ENCODE measurements at regions not wholly inside any gene's neighbourhood (a gene's known extent, or its start where the extent isn't known, plus 50 kb on each side); places are given as distances from the start of the nearest gene placed in this dataset.

DNA sequence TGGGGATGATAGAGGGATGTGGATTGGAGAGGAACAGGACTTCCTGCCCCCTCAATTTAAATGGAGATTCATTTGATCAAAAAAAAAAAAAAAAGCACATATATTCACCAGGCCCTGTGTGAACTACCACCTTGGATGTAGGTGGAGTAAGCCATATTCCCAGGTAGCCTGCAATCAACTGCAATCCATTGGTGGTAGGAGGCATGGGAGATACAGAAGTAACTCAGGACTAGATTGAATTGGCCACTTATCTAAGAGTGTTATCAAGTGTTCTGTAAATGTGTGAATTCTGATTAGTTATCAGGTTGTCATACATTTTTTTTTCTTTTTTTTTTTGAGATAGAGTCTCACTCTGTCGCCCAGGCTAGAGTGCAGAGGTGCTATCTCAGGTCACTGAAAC lies 124.1 kb upstream of the ESR1 start:
- ChIA-PET CTCF (interaction anchor here (0.6 kb wide), 1 partner anchor 121 kb away, joined by 3 read pairs; no protein-coding TSS in a partner anchor), POLR2A (no interaction called here)
- TF ChIP-seq FOXK2 (IDR thresholded peaks at IDR 0.05) = no peak
- no peak for TF ChIP-seq SUZ12 (IDR thresholded peaks at IDR 0.05)
- no peak for TF ChIP-seq LEF1 (IDR thresholded peaks at IDR 0.05; ENCODE audit: borderline replicate concordance)
- TF ChIP-seq BHLHE40 (IDR thresholded peaks at IDR 0.05; ENCODE audit: borderline replicate concordance) = no peak
- TF ChIP-seq, protein P1, sequence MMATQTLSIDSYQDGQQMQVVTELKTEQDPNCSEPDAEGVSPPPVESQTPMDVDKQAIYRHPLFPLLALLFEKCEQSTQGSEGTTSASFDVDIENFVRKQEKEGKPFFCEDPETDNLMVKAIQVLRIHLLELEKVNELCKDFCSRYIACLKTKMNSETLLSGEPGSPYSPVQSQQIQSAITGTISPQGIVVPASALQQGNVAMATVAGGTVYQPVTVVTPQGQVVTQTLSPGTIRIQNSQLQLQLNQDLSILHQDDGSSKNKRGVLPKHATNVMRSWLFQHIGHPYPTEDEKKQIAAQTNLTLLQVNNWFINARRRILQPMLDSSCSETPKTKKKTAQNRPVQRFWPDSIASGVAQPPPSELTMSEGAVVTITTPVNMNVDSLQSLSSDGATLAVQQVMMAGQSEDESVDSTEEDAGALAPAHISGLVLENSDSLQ (IDR thresholded peaks at IDR 0.05) = no peak
- TF ChIP-seq ARNT (IDR thresholded peaks at IDR 0.05) = no peak
- TF ChIP-seq CTBP1 (IDR thresholded peaks at IDR 0.05; ENCODE audit: borderline replicate concordance) = no peak
- TF ChIP-seq ZNF384 (IDR thresholded peaks at IDR 0.05) = no peak
- no peak for TF ChIP-seq HDGF (IDR thresholded peaks at IDR 0.05; ENCODE audit: borderline replicate concordance)
- TF ChIP-seq NFRKB (IDR thresholded peaks at IDR 0.05) = no peak
- no peak for TF ChIP-seq ELF4 (IDR thresholded peaks at IDR 0.05)
- TF ChIP-seq L3MBTL2 (conservative IDR thresholded peaks at IDR 0.05) = no peak
- TF ChIP-seq FOXM1 (IDR thresholded peaks at IDR 0.05; ENCODE audit: borderline replicate concordance) = no peak
- TF ChIP-seq FOXA1 (IDR thresholded peaks at IDR 0.05) = no peak
- TF ChIP-seq SP1 (IDR thresholded peaks at IDR 0.05) = no peak
- TF ChIP-seq TARDBP (IDR thresholded peaks at IDR 0.05) = no peak
- DNase-seq (ENCODE audit: extremely low spot score) = no peak

DNA sequence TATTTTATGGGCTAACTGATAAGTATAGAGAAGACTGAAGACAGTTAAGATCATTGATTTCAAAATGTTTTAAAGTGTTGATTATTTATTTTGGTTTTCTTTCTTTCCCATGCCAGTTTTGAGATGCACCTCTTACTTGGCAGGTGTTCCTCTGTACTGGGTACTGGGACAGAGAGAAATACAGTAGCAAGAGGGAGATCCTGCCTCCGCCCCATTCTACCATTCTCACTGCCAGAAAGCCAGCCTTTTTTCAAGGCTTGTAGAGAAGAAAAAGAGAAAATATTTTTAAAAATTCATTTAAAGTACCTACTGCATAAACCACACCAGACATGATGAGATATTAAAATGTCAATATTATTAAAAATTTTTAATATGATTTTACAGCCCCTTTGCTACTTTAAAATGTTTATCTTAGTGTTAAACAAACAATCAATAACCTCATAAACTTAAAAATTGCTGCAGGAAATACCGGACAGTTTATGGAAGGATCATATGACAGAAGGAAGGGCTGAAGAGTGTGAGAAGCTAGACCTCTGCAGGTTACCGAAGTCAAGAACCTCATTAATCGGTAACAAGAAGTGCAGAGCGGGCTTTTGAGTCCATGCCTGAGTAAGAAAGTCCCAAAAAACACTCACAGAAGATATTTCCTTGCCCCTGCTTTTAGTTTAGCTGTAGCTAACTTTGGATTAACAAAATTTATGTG lies 117.8 kb upstream of the ESR1 start:
- CTCF ChIA-PET = interaction anchor here (1.1 kb wide), 1 partner anchor 67 kb away, joined by 3 read pairs; no protein-coding TSS in a partner anchor
- peak; percentile 35 for DNase-seq (ENCODE audit: extremely low spot score)

DNA sequence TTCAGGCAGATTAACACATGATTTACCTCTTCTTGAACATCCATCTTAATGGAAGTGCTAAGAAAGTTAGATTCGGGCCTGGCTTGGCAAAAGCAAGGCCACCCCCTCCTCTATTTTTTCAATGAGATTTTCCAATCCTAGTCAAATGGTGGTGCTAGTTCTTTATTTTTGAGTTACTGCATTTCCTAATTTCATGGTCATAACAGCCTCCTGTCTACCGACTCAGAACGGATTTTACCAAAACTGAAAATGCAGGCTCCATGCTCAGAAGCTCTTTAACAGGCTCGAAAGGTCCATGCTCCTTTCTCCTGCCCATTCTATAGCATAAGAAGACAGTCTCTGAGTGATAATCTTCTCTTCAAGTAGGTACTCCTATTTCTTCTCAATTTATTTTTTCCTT lies 117.2 kb upstream of the ESR1 start:
- POLR2A ChIA-PET = no interaction called here
- TF ChIP-seq NFRKB (IDR thresholded peaks at IDR 0.05) (no peak), L3MBTL2 (conservative IDR thresholded peaks at IDR 0.05) (no peak), HDGF (IDR thresholded peaks at IDR 0.05; ENCODE audit: borderline replicate concordance) (no peak), ELF4 (IDR thresholded peaks at IDR 0.05) (no peak), LEF1 (IDR thresholded peaks at IDR 0.05; ENCODE audit: borderline replicate concordance) (no peak), BHLHE40 (IDR thresholded peaks at IDR 0.05; ENCODE audit: borderline replicate concordance) (no peak), TARDBP (IDR thresholded peaks at IDR 0.05) (no peak), ZNF384 (IDR thresholded peaks at IDR 0.05) (no peak)
- DNase-seq (ENCODE audit: extremely low spot score) = no peak
- CTCF ChIA-PET = interaction anchor here (0.6 to 1.4 kb wide), 7 partner anchors 15 to 485 kb away, joined by 3 to 8 read pairs (median 3); no protein-coding TSS in a partner anchor

More for the DNA sequence above, 117.8 kb upstream of the ESR1 start:
- TF ChIP-seq LEF1 (IDR thresholded peaks at IDR 0.05; ENCODE audit: borderline replicate concordance) (no peak), CTBP1 (IDR thresholded peaks at IDR 0.05; ENCODE audit: borderline replicate concordance) (0 out of 2 replicates have a peak, but pooled peaks have one; percentile 14), SP1 (IDR thresholded peaks at IDR 0.05) (no peak), ELF4 (IDR thresholded peaks at IDR 0.05) (no peak)
- TF ChIP-seq, protein P1 (IDR thresholded peaks at IDR 0.05) = peak; percentile 11; the same call in 1 of the 2 replicates
- POLR2A ChIA-PET = no interaction called here

DNA sequence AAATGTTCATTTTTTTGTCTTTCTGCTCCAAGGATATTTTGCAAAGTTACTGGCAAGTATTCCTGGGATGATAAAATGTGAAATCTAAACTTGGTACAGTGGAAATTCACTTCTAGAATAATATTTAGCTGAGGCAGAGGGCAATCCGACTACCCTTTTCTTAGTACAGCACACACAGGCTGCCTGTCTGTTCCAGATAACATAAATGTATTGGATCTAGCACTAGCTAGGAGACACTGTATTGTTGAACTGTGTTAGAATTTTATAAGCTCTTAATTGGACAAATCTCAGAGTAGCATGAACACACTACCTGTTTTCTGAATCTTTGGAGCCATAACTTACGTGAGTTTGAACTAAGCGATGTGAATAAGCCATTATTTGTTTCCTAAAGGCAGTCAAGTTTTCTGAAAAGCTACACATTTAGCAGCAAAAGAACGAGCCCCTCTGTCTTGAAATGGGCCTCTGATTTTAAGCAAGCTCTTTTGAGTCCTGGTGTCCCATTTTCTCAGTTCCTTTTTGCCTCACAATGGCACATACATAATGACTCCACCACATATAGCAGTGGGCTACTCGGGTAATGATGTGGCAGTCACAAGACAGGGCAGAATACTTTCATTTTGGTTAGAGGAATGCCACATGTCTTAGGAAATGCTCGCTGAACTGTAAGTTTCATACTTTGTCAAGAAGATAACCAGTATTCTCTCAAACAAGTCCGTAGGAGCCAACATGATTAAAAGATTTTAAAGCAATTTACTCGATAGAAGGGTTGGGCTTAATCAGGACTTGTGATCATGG lies 116.5 kb upstream of the ESR1 start:
- CTCF ChIA-PET = interaction anchor here (0.6 to 1.4 kb wide), 8 partner anchors 15 to 1114 kb away, joined by 3 to 8 read pairs (median 4); no protein-coding TSS in a partner anchor
- POLR2A ChIA-PET = no interaction called here

DNA sequence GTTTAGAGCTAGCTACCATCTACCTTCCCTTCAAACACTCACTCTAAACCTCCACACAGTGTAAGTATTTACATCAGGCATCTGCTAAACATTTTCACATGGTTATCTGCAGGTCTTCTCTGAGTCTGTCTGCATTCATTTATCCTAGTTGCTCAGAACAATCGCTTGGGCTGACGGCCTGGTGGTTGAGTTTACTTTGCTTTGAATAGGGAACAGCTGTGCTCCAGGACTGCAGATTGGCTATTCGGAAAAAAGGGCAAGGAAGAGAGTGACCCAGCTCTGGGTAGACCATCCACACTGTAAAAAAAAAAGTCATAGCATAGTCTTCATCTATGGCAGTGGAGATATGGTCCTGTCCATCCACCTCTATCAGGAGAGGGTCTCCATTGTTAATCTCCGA lies 115.3 kb upstream of the ESR1 start:
- TF ChIP-seq LEF1 (IDR thresholded peaks at IDR 0.05; ENCODE audit: borderline replicate concordance) (no peak), NFRKB (IDR thresholded peaks at IDR 0.05) (no peak), ZNF384 (IDR thresholded peaks at IDR 0.05) (no peak), L3MBTL2 (conservative IDR thresholded peaks at IDR 0.05) (no peak), TARDBP (IDR thresholded peaks at IDR 0.05) (no peak), SUZ12 (IDR thresholded peaks at IDR 0.05) (no peak), FOXM1 (IDR thresholded peaks at IDR 0.05; ENCODE audit: borderline replicate concordance) (no peak), SP1 (IDR thresholded peaks at IDR 0.05) (no peak), ELF4 (IDR thresholded peaks at IDR 0.05) (no peak), HDGF (IDR thresholded peaks at IDR 0.05; ENCODE audit: borderline replicate concordance) (no peak), CTBP1 (IDR thresholded peaks at IDR 0.05; ENCODE audit: borderline replicate concordance) (no peak), ARNT (IDR thresholded peaks at IDR 0.05) (no peak), FOXA1 (IDR thresholded peaks at IDR 0.05) (no peak), BHLHE40 (IDR thresholded peaks at IDR 0.05; ENCODE audit: borderline replicate concordance) (no peak), FOXK2 (IDR thresholded peaks at IDR 0.05) (no peak)
- TF ChIP-seq, protein P1 (IDR thresholded peaks at IDR 0.05) = no peak
- ChIA-PET CTCF (no interaction called here), POLR2A (no interaction called here)
- DNase-seq (ENCODE audit: extremely low spot score) = no peak

More for the DNA sequence above, 116.5 kb upstream of the ESR1 start:
- TF ChIP-seq ARNT (IDR thresholded peaks at IDR 0.05) (no peak), FOXK2 (IDR thresholded peaks at IDR 0.05) (no peak), LEF1 (IDR thresholded peaks at IDR 0.05; ENCODE audit: borderline replicate concordance) (no peak), TARDBP (IDR thresholded peaks at IDR 0.05) (no peak), SUZ12 (IDR thresholded peaks at IDR 0.05) (no peak), FOXA1 (IDR thresholded peaks at IDR 0.05) (no peak), HDGF (IDR thresholded peaks at IDR 0.05; ENCODE audit: borderline replicate concordance) (no peak), BHLHE40 (IDR thresholded peaks at IDR 0.05; ENCODE audit: borderline replicate concordance) (no peak)
- no peak for DNase-seq (ENCODE audit: extremely low spot score)
